GM12874 (cell line): ENCODE measurements at regions not wholly inside any gene's neighbourhood (a gene's known extent, or its start where the extent isn't known, plus 50 kb on each side); places are given as distances from the start of the nearest gene placed in this dataset.

Source experiments
- CTCF ChIP-seq: IDR thresholded peaks from 2 replicates; pipeline ENCODE4 v1.5.1; 2011; ENCODE audit warnings: low read depth, mild to moderate bottlenecking, control low read depth, low read length, moderate library complexity; ENCODE audit not compliant: insufficient read depth

GRCh38 chr2:7508296-7508943, 591.2 kb downstream of the RNF144A start:
- no peak for TF ChIP-seq CTCF

DNA sequence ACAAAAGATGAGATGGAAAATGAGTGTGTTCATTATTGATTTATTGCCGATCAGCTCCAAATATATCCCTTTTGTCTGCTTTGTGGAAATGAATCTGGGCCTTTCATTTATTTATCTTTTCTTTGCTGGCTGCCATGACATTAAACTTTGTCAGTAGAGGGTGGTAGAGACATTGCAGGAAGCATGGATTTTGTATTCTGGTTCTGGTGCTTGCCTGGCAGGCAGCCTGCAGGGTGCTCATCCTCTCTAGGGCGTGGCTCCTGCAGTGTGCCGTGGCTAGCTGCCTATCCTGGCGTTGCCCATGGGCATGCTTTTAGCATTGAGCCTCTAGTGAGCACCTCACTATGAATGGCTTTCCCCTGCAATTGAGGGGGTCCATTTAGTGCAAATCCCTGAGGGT, 593.1 kb downstream of the RNF144A start:
- no peak for TF ChIP-seq CTCF

DNA sequence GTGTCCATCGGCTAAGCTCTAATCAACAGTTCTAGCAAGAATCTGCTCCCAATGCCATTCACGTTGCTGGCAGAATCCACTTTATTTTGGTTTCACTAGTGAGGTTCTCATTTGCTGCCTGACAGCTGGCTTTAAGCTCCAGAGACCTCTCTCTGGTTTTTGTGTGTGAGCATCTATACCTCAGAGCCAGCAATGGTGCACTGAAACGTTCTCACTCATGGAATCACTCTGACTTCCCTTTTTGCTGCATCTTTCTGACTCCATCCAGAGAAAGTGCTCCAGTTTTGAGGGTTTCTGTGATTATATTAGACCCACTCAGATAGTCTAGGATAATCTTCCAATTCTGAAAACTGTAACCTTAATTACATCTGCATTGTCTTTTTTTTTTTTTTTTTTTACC, 596.6 kb downstream of the RNF144A start:
- no peak for TF ChIP-seq CTCF

DNA sequence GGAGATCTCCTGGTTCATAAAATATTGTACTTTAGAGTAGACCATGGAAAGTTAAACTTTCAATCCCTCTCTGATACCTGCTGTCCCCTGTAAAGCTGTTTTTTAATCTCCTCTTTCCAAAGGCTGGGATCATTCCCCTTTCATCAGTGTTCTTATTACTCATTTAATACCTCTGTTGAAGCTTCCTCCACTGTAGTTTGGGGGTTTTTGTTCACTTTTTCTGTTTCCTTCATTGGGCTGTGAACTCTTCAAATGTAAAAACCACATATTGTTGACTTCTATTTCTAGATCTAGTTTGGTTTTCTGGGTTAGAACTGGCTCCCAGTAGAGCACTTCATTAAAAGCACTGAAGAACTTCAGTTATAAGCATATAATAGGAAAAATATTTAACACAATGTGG, 598.1 kb downstream of the RNF144A start:
- no peak for TF ChIP-seq CTCF

DNA sequence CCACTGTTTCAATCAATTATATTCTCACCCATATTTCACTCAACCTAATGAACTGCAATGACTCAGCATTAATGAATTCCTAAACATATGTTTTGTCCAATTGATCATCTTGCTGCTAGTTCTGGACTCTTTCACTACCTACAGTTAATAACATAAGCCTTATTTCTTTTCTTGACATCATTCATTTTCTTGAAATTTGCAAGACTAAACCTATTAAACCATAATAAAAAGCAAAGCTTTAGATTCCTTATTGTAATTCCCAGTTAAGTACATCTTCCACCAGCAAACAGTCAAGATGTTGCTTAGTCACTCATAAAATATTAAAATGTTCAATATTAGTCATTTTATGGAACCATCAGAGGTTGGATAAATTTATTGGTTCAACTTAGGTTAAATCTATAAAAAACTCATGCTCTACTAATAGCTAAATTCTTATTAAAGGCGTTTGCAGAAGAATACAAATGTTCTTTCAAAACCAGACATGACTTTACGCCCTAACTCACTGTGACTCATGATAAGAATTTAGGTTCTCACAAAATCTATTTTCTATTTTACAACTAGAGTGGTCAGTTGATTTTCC, 599.4 kb downstream of the RNF144A start:
- no peak for TF ChIP-seq CTCF

DNA sequence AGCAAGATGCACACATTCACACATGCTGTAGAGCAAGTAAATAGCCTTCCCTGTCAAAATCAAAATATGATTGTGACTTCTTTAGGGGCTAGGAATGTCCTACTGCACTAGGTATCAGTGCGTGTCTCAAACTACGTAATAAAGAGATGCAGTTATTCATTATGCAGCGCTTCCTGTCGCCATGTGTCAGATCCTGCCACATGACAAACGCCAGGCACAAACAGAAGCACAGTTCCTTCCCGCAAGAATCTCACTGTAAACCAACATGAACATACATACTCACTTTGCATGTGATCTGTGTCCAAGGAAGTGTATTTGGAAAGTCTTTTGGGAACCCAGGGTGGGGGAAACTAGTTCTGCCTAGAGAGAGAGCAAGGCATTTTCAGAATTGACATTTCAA, 599.9 kb downstream of the RNF144A start:
- no peak for TF ChIP-seq CTCF

DNA sequence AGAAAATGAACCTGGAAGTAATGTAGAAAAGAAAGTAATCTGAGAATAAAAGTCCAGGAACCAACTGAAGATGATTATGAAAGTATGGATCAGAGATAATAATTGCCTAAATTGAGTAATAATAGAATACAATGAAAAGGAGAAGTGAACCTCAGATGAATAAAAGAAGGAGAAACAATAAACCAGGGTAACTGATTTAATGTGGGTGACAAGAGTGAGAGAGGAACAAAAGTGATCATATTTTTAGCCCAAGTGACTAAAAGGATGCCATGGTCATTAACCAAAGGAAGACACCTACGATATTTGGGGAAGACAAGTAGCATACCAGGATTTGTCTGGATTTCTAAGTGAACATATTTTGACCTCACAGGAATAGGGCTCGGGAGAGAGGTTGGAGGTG, 600.6 kb downstream of the RNF144A start:
- no peak for TF ChIP-seq CTCF
